ENCODE measurements at regions not wholly inside any gene's neighbourhood (a gene's known extent, or its start where the extent isn't known, plus 50 kb on each side); places are given as distances from the start of the nearest gene placed in this dataset.

DNA sequence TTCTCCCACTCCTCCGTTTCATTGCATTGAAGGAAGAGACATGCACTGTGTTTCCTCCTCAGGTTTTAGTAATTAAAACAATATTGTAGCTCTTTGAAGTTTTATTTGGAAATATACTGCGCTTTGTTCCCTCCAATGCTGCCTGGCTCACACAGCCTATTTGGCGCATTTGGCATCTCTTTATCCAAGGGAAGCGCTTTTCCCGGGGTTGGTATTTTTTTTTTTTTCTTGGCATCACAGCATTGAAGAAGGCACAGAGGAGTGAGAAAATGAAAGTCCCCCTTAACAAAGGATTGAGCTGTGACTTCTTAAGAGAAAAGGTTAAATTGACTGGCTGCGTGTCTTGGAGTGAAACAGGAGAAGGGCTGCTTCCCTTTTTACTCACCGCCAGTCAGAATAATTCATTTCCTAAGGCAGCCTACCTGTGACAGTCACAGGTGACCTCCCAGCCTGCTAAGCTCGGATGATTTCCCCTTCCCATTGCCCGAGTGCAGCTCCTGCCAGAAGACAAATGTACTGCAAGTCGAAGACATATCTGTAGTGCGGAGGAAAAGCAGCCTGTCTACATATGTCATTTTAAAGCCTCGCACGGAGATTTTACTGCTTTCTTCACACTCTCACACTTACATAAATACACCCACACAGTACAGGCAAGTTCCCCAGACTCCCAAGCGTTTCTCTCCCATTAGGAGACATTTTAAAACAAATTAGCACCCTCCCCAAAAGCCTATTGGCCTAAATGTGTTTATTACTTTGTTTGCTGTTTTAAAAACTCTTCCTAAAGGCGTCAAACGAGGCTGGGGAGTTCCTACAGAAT is 665.5 kb upstream of the ZNF608 start (continued):
- TF ChIP-seq HSF1 (IDR thresholded peaks at IDR 0.05; ENCODE audit: low read depth, low read length) (no peak), MTA2 (IDR thresholded peaks at IDR 0.05; ENCODE audit: low read depth) (0 out of 2 replicates have a peak, but pooled peaks have one; percentile 19), SPI1 (IDR thresholded peaks at IDR 0.05; ENCODE audit: borderline replicate concordance, insufficient read depth, low read depth, low read length) (peak; percentile 77), POU2F2 (IDR thresholded peaks at IDR 0.05; ENCODE audit: borderline replicate concordance, low read depth, low read length) (peak; percentile 81; the same call in 2 of the 3 replicates), STAT1 (conservative IDR thresholded peaks at IDR 0.05) (no peak), CREB1 (IDR thresholded peaks at IDR 0.05; ENCODE audit: low read depth) (0 out of 2 replicates have a peak, but pooled peaks have one; percentile 26), SREBF1 (IDR thresholded peaks at IDR 0.05; ENCODE audit: low read length) (no peak), HDAC6 (IDR thresholded peaks at IDR 0.05; ENCODE audit: unreplicated experiment) (no peak), IKZF1 (conservative IDR thresholded peaks at IDR 0.05) (peak; percentile 37; the same call in 1 of the 2 replicates), HCFC1 (IDR thresholded peaks at IDR 0.05; ENCODE audit: low read length) (no peak), DPF2 (IDR thresholded peaks at IDR 0.05) (0 out of 2 replicates have a peak, but pooled peaks have one; percentile 49), IRF4 (IDR thresholded peaks at IDR 0.05; ENCODE audit: low read depth, low read length) (peak; percentile 77; the same call in 1 of the 2 replicates), IKZF2 (IDR thresholded peaks at IDR 0.05) (peak; percentile 17 to 32; a peak in 2 of 4 replicates), PKNOX1 (IDR thresholded peaks at IDR 0.05) (peak; percentile 51; the same call in 1 of the 2 replicates), RB1 (IDR thresholded peaks at IDR 0.05; ENCODE audit: borderline replicate concordance) (no peak), ZNF24 (IDR thresholded peaks at IDR 0.05) (no peak), BHLHE40 (IDR thresholded peaks at IDR 0.05; ENCODE audit: borderline replicate concordance in 1 of 2, low read depth in 2 of 2, low read length in 1 of 2) (peak in 1 of 2 experiments; percentile 20; a peak in 2 of 4 replicates), JUNB (IDR thresholded peaks at IDR 0.05) (peak; percentile 63), MEF2A (IDR thresholded peaks at IDR 0.05; ENCODE audit: insufficient read depth, low read depth, low read length) (peak; percentile 62; the same call in 1 of the 2 replicates), PML (IDR thresholded peaks at IDR 0.05; ENCODE audit: low read length) (no peak), TCF12 (IDR thresholded peaks at IDR 0.05; ENCODE audit: low read depth, low read length) (0 out of 2 replicates have a peak, but pooled peaks have one; percentile 29), ATF2 (IDR thresholded peaks at IDR 0.05; ENCODE audit: low read length) (peak; percentile 60)
- TF ChIP-seq, protein P1, sequence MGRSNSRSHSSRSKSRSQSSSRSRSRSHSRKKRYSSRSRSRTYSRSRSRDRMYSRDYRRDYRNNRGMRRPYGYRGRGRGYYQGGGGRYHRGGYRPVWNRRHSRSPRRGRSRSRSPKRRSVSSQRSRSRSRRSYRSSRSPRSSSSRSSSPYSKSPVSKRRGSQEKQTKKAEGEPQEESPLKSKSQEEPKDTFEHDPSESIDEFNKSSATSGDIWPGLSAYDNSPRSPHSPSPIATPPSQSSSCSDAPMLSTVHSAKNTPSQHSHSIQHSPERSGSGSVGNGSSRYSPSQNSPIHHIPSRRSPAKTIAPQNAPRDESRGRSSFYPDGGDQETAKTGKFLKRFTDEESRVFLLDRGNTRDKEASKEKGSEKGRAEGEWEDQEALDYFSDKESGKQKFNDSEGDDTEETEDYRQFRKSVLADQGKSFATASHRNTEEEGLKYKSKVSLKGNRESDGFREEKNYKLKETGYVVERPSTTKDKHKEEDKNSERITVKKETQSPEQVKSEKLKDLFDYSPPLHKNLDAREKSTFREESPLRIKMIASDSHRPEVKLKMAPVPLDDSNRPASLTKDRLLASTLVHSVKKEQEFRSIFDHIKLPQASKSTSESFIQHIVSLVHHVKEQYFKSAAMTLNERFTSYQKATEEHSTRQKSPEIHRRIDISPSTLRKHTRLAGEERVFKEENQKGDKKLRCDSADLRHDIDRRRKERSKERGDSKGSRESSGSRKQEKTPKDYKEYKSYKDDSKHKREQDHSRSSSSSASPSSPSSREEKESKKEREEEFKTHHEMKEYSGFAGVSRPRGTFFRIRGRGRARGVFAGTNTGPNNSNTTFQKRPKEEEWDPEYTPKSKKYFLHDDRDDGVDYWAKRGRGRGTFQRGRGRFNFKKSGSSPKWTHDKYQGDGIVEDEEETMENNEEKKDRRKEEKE (IDR thresholded peaks at IDR 0.05) = no peak
- TF ChIP-seq, protein P2, sequence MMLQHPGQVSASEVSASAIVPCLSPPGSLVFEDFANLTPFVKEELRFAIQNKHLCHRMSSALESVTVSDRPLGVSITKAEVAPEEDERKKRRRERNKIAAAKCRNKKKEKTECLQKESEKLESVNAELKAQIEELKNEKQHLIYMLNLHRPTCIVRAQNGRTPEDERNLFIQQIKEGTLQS (IDR thresholded peaks at IDR 0.05; ENCODE audit: borderline replicate concordance, extremely low read depth, low read depth, low read length) = no peak

Data from GM12878 (cell line).